ENCODE measurements at regions not wholly inside any gene's neighbourhood (a gene's known extent, or its start where the extent isn't known, plus 50 kb on each side); places are given as distances from the start of the nearest gene placed in this dataset.

GRCh38 chr3:194974468-194975135 is 288.9 kb downstream of the FAM43A start:
- Histone ChIP-seq H3K4me1 (ENCODE audit: control insufficient read depth in 1 of 2, insufficient read depth in 2 of 2, low read length in 2 of 2) (no peaks in the 10 kb centered on the region), H3K36me3 (ENCODE audit: control insufficient read depth in 1 of 2, insufficient read depth in 2 of 2, low read length in 2 of 2) (no peaks in the 10 kb centered on the region), H3K27ac (ENCODE audit: low read length) (no peak overlapping the region)

GRCh38 chr3:194976049-194976451 is 290.4 kb downstream of the FAM43A start:
- H3K4me3 ChIP-seq (ENCODE audit: low read depth in 1 of 2, low read length in 2 of 2): no peak overlapping the region
- no peaks in the 10 kb centered on the region for H3K9me3 ChIP-seq (ENCODE audit: control insufficient read depth in 1 of 2, low read length in 2 of 2)
- H3K27ac ChIP-seq (ENCODE audit: low read length): no peak overlapping the region
- no peaks in the 10 kb centered on the region for H3K36me3 ChIP-seq (ENCODE audit: control insufficient read depth in 1 of 2, insufficient read depth in 2 of 2, low read length in 2 of 2)
- H3K27me3 ChIP-seq (ENCODE audit: low read depth, low read length): no peaks in the 10 kb centered on the region
- H3K4me1 ChIP-seq (ENCODE audit: control insufficient read depth in 1 of 2, insufficient read depth in 2 of 2, low read length in 2 of 2): no peaks in the 10 kb centered on the region

More at GRCh38 chr3:194974468-194975135, 288.9 kb downstream of the FAM43A start:
- Histone ChIP-seq H3K9me3 (ENCODE audit: control insufficient read depth in 1 of 2, low read length in 2 of 2) (no peaks in the 10 kb centered on the region), H3K27me3 (ENCODE audit: low read depth, low read length) (no peaks in the 10 kb centered on the region), H3K4me3 (ENCODE audit: low read depth in 1 of 2, low read length in 2 of 2) (no peak overlapping the region)

GRCh38 chr3:194976874-194977273 is 291.2 kb downstream of the FAM43A start:
- Histone ChIP-seq H3K36me3 (ENCODE audit: control insufficient read depth in 1 of 2, insufficient read depth in 2 of 2, low read length in 2 of 2) (no peaks in the 10 kb centered on the region), H3K4me3 (ENCODE audit: low read depth in 1 of 2, low read length in 2 of 2) (no peak overlapping the region), H3K4me1 (ENCODE audit: control insufficient read depth in 1 of 2, insufficient read depth in 2 of 2, low read length in 2 of 2) (no peaks in the 10 kb centered on the region), H3K27me3 (ENCODE audit: low read depth, low read length) (no peaks in the 10 kb centered on the region), H3K27ac (ENCODE audit: low read length) (no peak overlapping the region), H3K9me3 (ENCODE audit: control insufficient read depth in 1 of 2, low read length in 2 of 2) (no peaks in the 10 kb centered on the region)

- H3K4me1 ChIP-seq (ENCODE audit: control insufficient read depth in 1 of 2, insufficient read depth in 2 of 2, low read length in 2 of 2): no peaks in the 10 kb centered on the region
- no peaks in the 10 kb centered on the region for H3K36me3 ChIP-seq (ENCODE audit: control insufficient read depth in 1 of 2, insufficient read depth in 2 of 2, low read length in 2 of 2)
- H3K9me3 ChIP-seq (ENCODE audit: control insufficient read depth in 1 of 2, low read length in 2 of 2): peaks cover 0 to 2% of the 10 kb centered on the region in 2 donors
- H3K27ac ChIP-seq (ENCODE audit: low read length): no peak overlapping the region
- no peaks in the 10 kb centered on the region for H3K27me3 ChIP-seq (ENCODE audit: low read depth, low read length)
- H3K4me3 ChIP-seq (ENCODE audit: low read depth in 1 of 2, low read length in 2 of 2): no peak overlapping the region
Observed at GRCh38 chr3:194977356-194977755, 291.7 kb downstream of the FAM43A start.

GRCh38 chr3:194979173-194979572 is 291.8 kb downstream of the XXYLT1 start:
- Histone ChIP-seq H3K4me1 (ENCODE audit: control insufficient read depth in 1 of 2, insufficient read depth in 2 of 2, low read length in 2 of 2) (no peaks in the 10 kb centered on the region), H3K9me3 (ENCODE audit: control insufficient read depth in 1 of 2, low read length in 2 of 2) (peaks cover 0 to 5% of the 10 kb centered on the region in 2 donors), H3K27me3 (ENCODE audit: low read depth, low read length) (no peaks in the 10 kb centered on the region)

GRCh38 chr3:194982472-194982871 is 288.5 kb downstream of the XXYLT1 start:
- Histone ChIP-seq H3K9me3 (ENCODE audit: control insufficient read depth in 1 of 2, low read length in 2 of 2) (peaks cover 0 to 5% of the 10 kb centered on the region in 2 donors), H3K4me1 (ENCODE audit: control insufficient read depth in 1 of 2, insufficient read depth in 2 of 2, low read length in 2 of 2) (peaks cover 0 to 9% of the 10 kb centered on the region in 2 donors), H3K27me3 (ENCODE audit: low read depth, low read length) (no peaks in the 10 kb centered on the region), H3K27ac (ENCODE audit: low read length) (no peak overlapping the region), H3K4me3 (ENCODE audit: low read depth in 1 of 2, low read length in 2 of 2) (no peak overlapping the region), H3K36me3 (ENCODE audit: control insufficient read depth in 1 of 2, insufficient read depth in 2 of 2, low read length in 2 of 2) (no peaks in the 10 kb centered on the region)

More at GRCh38 chr3:194979173-194979572, 291.8 kb downstream of the XXYLT1 start:
- no peaks in the 10 kb centered on the region for H3K36me3 ChIP-seq (ENCODE audit: control insufficient read depth in 1 of 2, insufficient read depth in 2 of 2, low read length in 2 of 2)
- H3K4me3 ChIP-seq (ENCODE audit: low read depth in 1 of 2, low read length in 2 of 2): no peak overlapping the region
- no peak overlapping the region for H3K27ac ChIP-seq (ENCODE audit: low read length)

GRCh38 chr3:194983121-194983520 is 287.8 kb downstream of the XXYLT1 start:
- Histone ChIP-seq H3K27me3 (ENCODE audit: low read depth, low read length) (no peaks in the 10 kb centered on the region), H3K27ac (ENCODE audit: low read length) (no peak overlapping the region), H3K9me3 (ENCODE audit: control insufficient read depth in 1 of 2, low read length in 2 of 2) (peaks cover 0 to 5% of the 10 kb centered on the region in 2 donors), H3K4me1 (ENCODE audit: control insufficient read depth in 1 of 2, insufficient read depth in 2 of 2, low read length in 2 of 2) (peaks cover 0 to 9% of the 10 kb centered on the region in 2 donors), H3K4me3 (ENCODE audit: low read depth in 1 of 2, low read length in 2 of 2) (no peak overlapping the region), H3K36me3 (ENCODE audit: control insufficient read depth in 1 of 2, insufficient read depth in 2 of 2, low read length in 2 of 2) (no peaks in the 10 kb centered on the region)

GRCh38 chr3:194983620-194984019 is 287.3 kb downstream of the XXYLT1 start:
- peaks cover 0 to 9% of the 10 kb centered on the region in 2 donors for H3K4me1 ChIP-seq (ENCODE audit: control insufficient read depth in 1 of 2, insufficient read depth in 2 of 2, low read length in 2 of 2)
- H3K36me3 ChIP-seq (ENCODE audit: control insufficient read depth in 1 of 2, insufficient read depth in 2 of 2, low read length in 2 of 2): no peaks in the 10 kb centered on the region
- H3K4me3 ChIP-seq (ENCODE audit: low read depth in 1 of 2, low read length in 2 of 2): no peak overlapping the region
- H3K27me3 ChIP-seq (ENCODE audit: low read depth, low read length): no peaks in the 10 kb centered on the region
- peaks cover 0 to 5% of the 10 kb centered on the region in 2 donors for H3K9me3 ChIP-seq (ENCODE audit: control insufficient read depth in 1 of 2, low read length in 2 of 2)
- H3K27ac ChIP-seq (ENCODE audit: low read length): no peak overlapping the region

- H3K36me3 ChIP-seq (ENCODE audit: control insufficient read depth in 1 of 2, insufficient read depth in 2 of 2, low read length in 2 of 2): no peaks in the 10 kb centered on the region
- peaks cover 0 to 9% of the 10 kb centered on the region in 2 donors for H3K4me1 ChIP-seq (ENCODE audit: control insufficient read depth in 1 of 2, insufficient read depth in 2 of 2, low read length in 2 of 2)
- no peaks in the 10 kb centered on the region for H3K27me3 ChIP-seq (ENCODE audit: low read depth, low read length)
- H3K27ac ChIP-seq (ENCODE audit: low read length): no peak overlapping the region
- H3K4me3 ChIP-seq (ENCODE audit: low read depth in 1 of 2, low read length in 2 of 2): no peak overlapping the region
- peaks cover 0 to 5% of the 10 kb centered on the region in 2 donors for H3K9me3 ChIP-seq (ENCODE audit: control insufficient read depth in 1 of 2, low read length in 2 of 2)
Observed at GRCh38 chr3:194984066-194984465, 286.9 kb downstream of the XXYLT1 start.

- Histone ChIP-seq H3K9me3 (ENCODE audit: control insufficient read depth in 1 of 2, low read length in 2 of 2) (peaks cover 0 to 5% of the 10 kb centered on the region in 2 donors), H3K27ac (ENCODE audit: low read length) (no peak overlapping the region), H3K4me3 (ENCODE audit: low read depth in 1 of 2, low read length in 2 of 2) (peak overlapping the region; percentile 33 to 39), H3K36me3 (ENCODE audit: control insufficient read depth in 1 of 2, insufficient read depth in 2 of 2, low read length in 2 of 2) (no peaks in the 10 kb centered on the region), H3K4me1 (ENCODE audit: control insufficient read depth in 1 of 2, insufficient read depth in 2 of 2, low read length in 2 of 2) (peaks cover 0 to 9% of the 10 kb centered on the region in 2 donors), H3K27me3 (ENCODE audit: low read depth, low read length) (no peaks in the 10 kb centered on the region)
Observed at GRCh38 chr3:194984622-194985021, 286.3 kb downstream of the XXYLT1 start.

- Histone ChIP-seq H3K27me3 (ENCODE audit: low read depth, low read length) (no peaks in the 10 kb centered on the region), H3K4me3 (ENCODE audit: low read depth in 1 of 2, low read length in 2 of 2) (peak overlapping the region; percentile 33 to 39), H3K4me1 (ENCODE audit: control insufficient read depth in 1 of 2, insufficient read depth in 2 of 2, low read length in 2 of 2) (peaks cover 0 to 9% of the 10 kb centered on the region in 2 donors), H3K36me3 (ENCODE audit: control insufficient read depth in 1 of 2, insufficient read depth in 2 of 2, low read length in 2 of 2) (no peaks in the 10 kb centered on the region), H3K9me3 (ENCODE audit: control insufficient read depth in 1 of 2, low read length in 2 of 2) (peaks cover 0 to 5% of the 10 kb centered on the region in 2 donors), H3K27ac (ENCODE audit: low read length) (no peak overlapping the region)
Observed at GRCh38 chr3:194985031-194985578, 285.9 kb downstream of the XXYLT1 start.

Data from muscle layer of duodenum (tissue), 2 donors.